NB4 (cell line): ENCODE measurements at regions not wholly inside any gene's neighbourhood (a gene's known extent, or its start where the extent isn't known, plus 50 kb on each side); places are given as distances from the start of the nearest gene placed in this dataset.

Experiments used
- CTCF ChIP-seq: IDR thresholded peaks from one replicate; pipeline ENCODE4 v1.5.1; 2012; ENCODE audit warnings: low read depth, low read length
- MAX ChIP-seq: IDR thresholded peaks from 2 replicates; pipeline ENCODE4 v1.6.1; 2011; ENCODE audit warnings: low read depth, low read length
- MYC ChIP-seq: IDR thresholded peaks from 2 replicates; pipeline ENCODE4 v1.6.1; 2011; ENCODE audit warnings: low read depth, low read length
- POLR2A ChIP-seq: IDR thresholded peaks from 2 replicates; pipeline ENCODE4 v1.6.1; 2011; ENCODE audit warnings: mild to moderate bottlenecking; ENCODE audit not compliant: insufficient read length; ENCODE audit errors: extremely low read depth

- no peak for TF ChIP-seq CTCF
- TF ChIP-seq MAX, result no peak
- TF ChIP-seq POLR2A, result no peak
- no peak for TF ChIP-seq MYC
These were observed 256.6 kb downstream of the C6orf118 start for GRCh38 chr6:165052561-165053480.
